A549 (cell line): ENCODE measurements at regions not wholly inside any gene's neighbourhood (a gene's known extent, or its start where the extent isn't known, plus 50 kb on each side); places are given as distances from the start of the nearest gene placed in this dataset.

Source experiments
- CEBPB ChIP-seq, 2 experiments: fragments of >200 bp in 1 of 2; sonication (Bioruptor Twin) in 1 of 2; formaldehyde crosslinking in 1 of 2; IDR thresholded peaks; 2 replicates each; pipeline ENCODE4 v1.6.1; 2012 to 2016
- CTCF ChIP-seq: fragments of >200 bp; sonication (Bioruptor Twin); formaldehyde crosslinking; IDR thresholded peaks from 3 replicates; pipeline ENCODE4 v1.5.1; 2016

DNA sequence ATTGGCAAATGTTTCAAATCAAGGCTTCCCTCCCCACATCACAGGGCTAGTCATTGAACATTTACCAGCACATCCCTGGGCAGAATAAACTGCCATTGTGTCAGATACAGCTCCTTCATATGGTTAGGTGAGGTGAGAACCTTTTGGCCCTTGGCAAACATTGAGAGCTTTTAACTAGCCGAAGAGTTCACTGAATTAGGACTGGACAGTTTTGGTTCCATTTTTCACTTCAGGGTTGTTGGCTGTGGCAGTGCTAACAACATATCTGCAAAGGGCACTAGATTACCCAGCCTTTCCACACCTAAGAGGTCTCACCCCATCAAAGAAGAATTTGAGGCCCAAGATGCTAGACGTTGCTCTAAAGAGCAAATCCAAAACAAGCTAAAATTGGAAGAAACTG lies 180.7 kb downstream of the GUCY2F start:
- TF ChIP-seq CEBPB (IDR thresholded peaks at IDR 0.05), result no peak
- no peak for TF ChIP-seq CTCF
